Prostate gland (tissue), 2 donors: ENCODE measurements at regions not wholly inside any gene's neighbourhood (a gene's known extent, or its start where the extent isn't known, plus 50 kb on each side); places are given as distances from the start of the nearest gene placed in this dataset.

Source experiments
- DNase-seq: peaks from one replicate; pipeline ENCODE4 v3.0.0-alpha.2; 2019; ENCODE audit warnings: low spot score
- H3K27ac ChIP-seq, 2 donors: fragments of 200-600 bp; sonication (generic); 2 replicates each; pipeline ENCODE4 v1.5.1; 2017 to 2019
- H3K27me3 ChIP-seq: fragments of 200-600 bp; sonication (generic); replicated peaks from 2 replicates; pipeline ENCODE4 v1.5.1; 2019; ENCODE audit not compliant: insufficient read depth
- H3K36me3 ChIP-seq, 2 donors: fragments of 200-600 bp; sonication (generic); 1 replicate in 1 of 2; 2 replicates in 1 of 2; pipeline versions ENCODE4 v1.5.1 to v1.8.1; 2017 to 2019
- H3K4me1 ChIP-seq: fragments of 200-600 bp; sonication (generic); replicated peaks from 2 replicates; pipeline ENCODE4 v1.5.1; 2019
- H3K4me3 ChIP-seq, 2 donors: fragments of 200-600 bp; sonication (generic); 2 replicates each; pipeline ENCODE4 v1.5.1; 2017 to 2019
- H3K9me3 ChIP-seq: fragments of 200-600 bp; sonication (generic); 2 replicates; pipeline ENCODE4 v1.5.1; 2017
- POLR2A ChIP-seq: fragments of 450-650 bp; IDR thresholded peaks from one replicate; pipeline ENCODE4 v1.6.1; 2016; ENCODE audit warnings: antibody characterized with exemption, mild to moderate bottlenecking
- POLR2AphosphoS5 ChIP-seq: sonication (generic); formaldehyde crosslinking; IDR thresholded peaks from one replicate; pipeline ENCODE4 v1.6.1; 2017; ENCODE audit warnings: antibody characterized with exemption
- WGBS: methylation state at CpG from one replicate; pipeline ENCODE4 v1.1.5; 2018; 5-methylcytosine and 5-hydroxymethylcytosine counted together
- intact Hi-C: fragments of 100-400 bp; cut with DNase I; formaldehyde crosslinking; loops from one replicate; pipeline ENCODE4 v1.14.2; 2022
- TF ChIP-seq, protein P1 (sequence below), 4 experiments: fragments of 200-600 bp in 2 of 4; fragments of 450-650 bp in 2 of 4; sonication (generic) in 2 of 4; IDR thresholded peaks; 1 replicate in 3 of 4; 2 replicates in 1 of 4; pipeline ENCODE4 v1.5.1; 2016 to 2019; ENCODE audit warnings: antibody characterized with exemption in 4 of 4, mild to moderate bottlenecking in 2 of 4, moderate library complexity in 2 of 4

DNA sequence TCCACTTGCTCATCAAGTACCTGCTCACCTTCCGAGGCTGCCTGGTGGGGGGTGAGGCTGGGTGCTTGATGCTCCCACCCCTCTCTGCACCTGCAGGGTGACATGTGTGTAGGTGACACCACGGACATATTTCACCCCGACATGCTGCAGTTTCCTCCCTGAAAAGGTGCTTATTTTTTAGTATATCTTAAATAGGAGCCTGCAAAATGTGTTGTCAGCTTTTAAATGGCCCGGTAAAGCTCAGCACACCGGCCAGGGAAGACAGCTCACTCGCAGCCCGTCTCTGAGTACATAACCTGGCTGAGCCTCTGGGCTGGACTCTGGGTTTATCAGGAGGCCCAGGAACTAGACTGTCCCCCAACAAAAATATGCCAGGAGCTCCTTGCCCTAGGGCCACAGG, 89.3 kb upstream of the LINGO1 start:
- H3K27ac ChIP-seq = no peak overlapping the region
- intact Hi-C loops = no loop called here
- no peak for DNase-seq
- no peak for TF ChIP-seq POLR2AphosphoS5
- TF ChIP-seq, protein P1, sequence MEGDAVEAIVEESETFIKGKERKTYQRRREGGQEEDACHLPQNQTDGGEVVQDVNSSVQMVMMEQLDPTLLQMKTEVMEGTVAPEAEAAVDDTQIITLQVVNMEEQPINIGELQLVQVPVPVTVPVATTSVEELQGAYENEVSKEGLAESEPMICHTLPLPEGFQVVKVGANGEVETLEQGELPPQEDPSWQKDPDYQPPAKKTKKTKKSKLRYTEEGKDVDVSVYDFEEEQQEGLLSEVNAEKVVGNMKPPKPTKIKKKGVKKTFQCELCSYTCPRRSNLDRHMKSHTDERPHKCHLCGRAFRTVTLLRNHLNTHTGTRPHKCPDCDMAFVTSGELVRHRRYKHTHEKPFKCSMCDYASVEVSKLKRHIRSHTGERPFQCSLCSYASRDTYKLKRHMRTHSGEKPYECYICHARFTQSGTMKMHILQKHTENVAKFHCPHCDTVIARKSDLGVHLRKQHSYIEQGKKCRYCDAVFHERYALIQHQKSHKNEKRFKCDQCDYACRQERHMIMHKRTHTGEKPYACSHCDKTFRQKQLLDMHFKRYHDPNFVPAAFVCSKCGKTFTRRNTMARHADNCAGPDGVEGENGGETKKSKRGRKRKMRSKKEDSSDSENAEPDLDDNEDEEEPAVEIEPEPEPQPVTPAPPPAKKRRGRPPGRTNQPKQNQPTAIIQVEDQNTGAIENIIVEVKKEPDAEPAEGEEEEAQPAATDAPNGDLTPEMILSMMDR (IDR thresholded peaks at IDR 0.05) = no peak
- no peak for TF ChIP-seq POLR2A
- peaks cover 9% of the 10 kb centered on the region for H3K27me3 ChIP-seq
- no peaks in the 10 kb centered on the region for H3K9me3 ChIP-seq
- H3K4me3 ChIP-seq = no peak overlapping the region
- no peaks in the 10 kb centered on the region for H3K36me3 ChIP-seq
- H3K4me1 ChIP-seq = no peaks in the 10 kb centered on the region
- 90% methylated on average over 7 of the region's 7 CpGs for WGBS

DNA sequence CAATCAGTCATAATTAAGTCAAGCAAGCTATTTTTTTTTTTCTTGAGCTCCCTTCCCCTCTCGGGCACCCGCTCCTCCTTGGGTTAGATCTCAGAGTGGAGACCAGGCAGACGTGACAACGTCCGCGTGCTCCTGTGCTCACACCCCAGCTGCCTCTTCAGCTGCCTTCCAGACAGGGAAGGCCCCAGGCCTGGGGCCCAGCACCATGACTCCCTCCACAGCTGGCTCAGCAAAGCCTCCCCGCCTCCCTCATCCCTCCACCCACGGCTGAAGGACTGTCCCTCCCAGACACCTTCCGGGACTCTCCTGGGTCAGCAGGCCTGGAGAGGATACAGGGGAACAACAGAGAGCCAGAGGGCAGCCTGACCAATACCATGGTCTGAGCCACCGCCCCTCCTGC, 87.9 kb upstream of the LINGO1 start:
- Histone ChIP-seq H3K4me1 (no peaks in the 10 kb centered on the region), H3K27me3 (peaks cover 9% of the 10 kb centered on the region), H3K9me3 (no peaks in the 10 kb centered on the region), H3K36me3 (no peaks in the 10 kb centered on the region), H3K27ac (no peak overlapping the region), H3K4me3 (no peak overlapping the region)
- intact Hi-C loops = no loop called here
- TF ChIP-seq POLR2A (no peak), POLR2AphosphoS5 (no peak)
- TF ChIP-seq, protein P1 (IDR thresholded peaks at IDR 0.05) = no peak
- DNase-seq = no peak
- 71% methylated on average over 10 of the region's 10 CpGs for WGBS

DNA sequence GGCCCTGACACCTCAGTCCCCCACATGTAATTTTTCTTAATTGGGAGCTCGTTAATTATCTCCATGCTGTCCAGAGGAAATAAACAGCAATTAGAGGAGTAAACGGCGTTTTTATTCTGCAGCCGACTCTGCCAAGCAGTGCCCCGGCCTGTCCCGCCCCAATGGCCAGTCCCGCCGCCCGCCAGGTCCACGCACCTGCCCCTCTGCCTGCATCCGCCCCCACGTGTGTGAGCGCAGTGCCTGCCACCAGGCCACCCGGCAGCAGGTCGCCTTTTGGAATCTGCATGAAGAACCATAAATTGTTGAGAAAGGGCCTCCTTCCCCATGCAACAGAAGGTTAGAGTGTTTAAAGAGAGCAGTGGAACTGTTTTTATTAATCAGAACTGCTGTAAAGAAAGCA, 87.5 kb upstream of the LINGO1 start:
- TF ChIP-seq POLR2AphosphoS5 (no peak), POLR2A (no peak)
- TF ChIP-seq, protein P1 (IDR thresholded peaks at IDR 0.05) = no peak
- Histone ChIP-seq H3K27ac (no peak overlapping the region), H3K9me3 (no peaks in the 10 kb centered on the region), H3K27me3 (peaks cover 9% of the 10 kb centered on the region), H3K4me3 (no peak overlapping the region), H3K36me3 (no peaks in the 10 kb centered on the region), H3K4me1 (no peaks in the 10 kb centered on the region)
- intact Hi-C loops = no loop called here
- 74% methylated on average over 15 of the region's 15 CpGs for WGBS
- DNase-seq = no peak

DNA sequence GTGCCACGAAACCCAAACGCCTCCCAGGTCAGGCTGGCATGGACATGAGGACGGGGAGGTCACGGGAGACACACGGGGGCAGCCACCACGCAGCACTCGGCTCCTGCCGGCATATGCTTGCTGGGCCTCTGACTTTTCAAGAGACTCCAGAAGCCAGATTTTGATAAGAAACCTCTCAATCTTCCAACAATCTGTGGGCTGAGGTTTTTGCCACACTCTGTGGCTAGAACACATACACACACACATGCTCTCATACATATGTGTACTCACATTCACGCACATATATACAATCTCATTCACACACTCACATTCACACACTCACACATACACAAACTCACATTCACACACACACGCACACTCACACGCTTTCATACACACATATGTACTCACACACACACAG, 86.7 kb upstream of the LINGO1 start:
- no peaks in the 10 kb centered on the region for H3K9me3 ChIP-seq
- TF ChIP-seq POLR2A = no peak
- TF ChIP-seq POLR2AphosphoS5 = no peak
- TF ChIP-seq, protein P1 (IDR thresholded peaks at IDR 0.05) = no peak
- no peaks in the 10 kb centered on the region for H3K36me3 ChIP-seq
- intact Hi-C loops = no loop called here
- H3K27me3 ChIP-seq = peaks cover 8% of the 10 kb centered on the region
- H3K4me3 ChIP-seq = no peak overlapping the region
- DNase-seq = no peak
- no peak overlapping the region for H3K27ac ChIP-seq
- no peaks in the 10 kb centered on the region for H3K4me1 ChIP-seq
- WGBS = 91% methylated on average over 11 of the region's 11 CpGs

DNA sequence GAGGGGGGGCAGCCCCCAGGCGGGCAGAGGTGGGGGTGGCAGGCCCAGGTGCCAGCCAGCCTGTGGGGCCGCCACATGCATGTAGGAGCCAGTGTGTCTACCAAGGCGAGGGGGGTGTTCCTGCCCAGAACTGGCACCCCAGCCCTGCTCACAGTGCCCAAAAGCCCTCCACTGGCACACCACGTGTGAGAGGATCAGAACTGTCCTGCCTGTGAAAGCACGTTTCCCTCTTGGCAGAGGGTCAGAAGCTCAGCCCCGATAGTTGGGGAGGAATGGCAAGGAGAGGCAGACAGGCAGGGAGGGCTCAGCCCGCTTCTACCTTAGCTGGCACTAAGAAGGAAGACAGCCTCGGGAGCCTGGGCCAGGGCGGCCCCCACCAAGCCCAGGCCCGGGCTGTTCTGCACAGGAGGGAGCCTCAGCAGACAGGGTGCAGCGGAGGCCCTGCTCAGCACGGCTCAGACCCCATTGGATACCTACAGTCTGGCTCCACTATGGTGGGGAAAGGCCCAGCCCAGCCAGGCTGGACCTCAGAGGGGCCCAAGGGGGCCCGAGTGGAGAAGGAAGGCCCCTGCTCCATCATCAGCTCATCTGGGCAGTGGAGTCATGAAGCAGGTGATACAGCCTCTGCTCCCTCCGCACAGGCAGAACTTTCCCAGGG, 84.8 kb upstream of the LINGO1 start:
- H3K4me1 ChIP-seq = no peaks in the 10 kb centered on the region

More for the DNA sequence above, 84.8 kb upstream of the LINGO1 start:
- Histone ChIP-seq H3K27me3 (peaks cover 3% of the 10 kb centered on the region), H3K9me3 (no peaks in the 10 kb centered on the region), H3K36me3 (no peaks in the 10 kb centered on the region), H3K4me3 (no peak overlapping the region), H3K27ac (peak overlapping the region in 1 of 2 donors; percentile 9)
- TF ChIP-seq, protein P1 (IDR thresholded peaks at IDR 0.05) = no peak
- TF ChIP-seq POLR2AphosphoS5 (no peak), POLR2A (no peak)
- intact Hi-C loops = no loop called here
- WGBS = 0% methylated on average over 3 of the region's 14 CpGs
- peak; percentile 15 for DNase-seq
